A673 (cell line): ENCODE measurements at regions not wholly inside any gene's neighbourhood (a gene's known extent, or its start where the extent isn't known, plus 50 kb on each side); places are given as distances from the start of the nearest gene placed in this dataset.

Source experiments
- CTCF ChIP-seq: fragments of 300-800, 200-600 bp; sonication (generic); conservative IDR thresholded peaks from 2 replicates; pipeline ENCODE4 v1.5.1; 2017; ENCODE audit warnings: low read depth, mild to moderate bottlenecking, antibody characterized with exemption, low read length, moderate library complexity, mixed read lengths
- EZH2 ChIP-seq: fragments of 200-600 bp; sonication (generic); IDR thresholded peaks from 2 replicates; pipeline ENCODE4 v1.6.1; 2017; ENCODE audit warnings: borderline replicate concordance, low read depth, mild to moderate bottlenecking, mixed read lengths, antibody characterized with exemption, low read length; ENCODE audit not compliant: poor library complexity, severe bottlenecking

DNA sequence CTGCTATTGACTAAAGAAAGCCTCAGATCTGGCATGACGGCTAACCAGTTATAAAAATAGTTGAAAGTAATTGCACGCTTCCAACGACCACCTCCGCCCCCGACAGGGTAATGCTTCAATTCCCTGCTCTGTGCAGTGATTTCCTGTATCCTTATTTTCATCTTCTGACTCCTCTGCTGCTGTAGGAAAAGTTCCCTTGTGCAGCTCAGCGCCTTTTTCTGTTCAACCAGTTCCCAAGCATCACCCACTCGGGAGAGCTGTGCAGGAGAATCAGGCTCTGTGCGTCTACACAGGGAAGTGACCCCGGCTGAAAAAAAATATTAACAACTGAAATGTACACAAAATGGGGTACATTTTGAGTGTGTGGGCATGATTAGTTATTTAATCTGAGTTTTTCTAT is 91.3 kb upstream of the COPS8 start:
- TF ChIP-seq CTCF: no peak
- no peak for TF ChIP-seq EZH2
